ENCODE measurements at regions not wholly inside any gene's neighbourhood (a gene's known extent, or its start where the extent isn't known, plus 50 kb on each side); places are given as distances from the start of the nearest gene placed in this dataset.

GRCh38 chr2:78476619-78477229 lies 548.8 kb upstream of the REG3G start:
- H3K27me3 ChIP-seq (ENCODE audit: insufficient read depth, poor library complexity, severe bottlenecking), result no peaks in the 10 kb centered on the region
- DNase-seq (ENCODE audit: low read depth in 1 of 2, low spot score in 1 of 2), result no peak
- H3K4me3 ChIP-seq (replicated peaks; ENCODE audit: insufficient read depth, low read length), result no peak overlapping the region
- H3K27ac ChIP-seq (replicated peaks), result no peak overlapping the region
- TF ChIP-seq, protein P1, sequence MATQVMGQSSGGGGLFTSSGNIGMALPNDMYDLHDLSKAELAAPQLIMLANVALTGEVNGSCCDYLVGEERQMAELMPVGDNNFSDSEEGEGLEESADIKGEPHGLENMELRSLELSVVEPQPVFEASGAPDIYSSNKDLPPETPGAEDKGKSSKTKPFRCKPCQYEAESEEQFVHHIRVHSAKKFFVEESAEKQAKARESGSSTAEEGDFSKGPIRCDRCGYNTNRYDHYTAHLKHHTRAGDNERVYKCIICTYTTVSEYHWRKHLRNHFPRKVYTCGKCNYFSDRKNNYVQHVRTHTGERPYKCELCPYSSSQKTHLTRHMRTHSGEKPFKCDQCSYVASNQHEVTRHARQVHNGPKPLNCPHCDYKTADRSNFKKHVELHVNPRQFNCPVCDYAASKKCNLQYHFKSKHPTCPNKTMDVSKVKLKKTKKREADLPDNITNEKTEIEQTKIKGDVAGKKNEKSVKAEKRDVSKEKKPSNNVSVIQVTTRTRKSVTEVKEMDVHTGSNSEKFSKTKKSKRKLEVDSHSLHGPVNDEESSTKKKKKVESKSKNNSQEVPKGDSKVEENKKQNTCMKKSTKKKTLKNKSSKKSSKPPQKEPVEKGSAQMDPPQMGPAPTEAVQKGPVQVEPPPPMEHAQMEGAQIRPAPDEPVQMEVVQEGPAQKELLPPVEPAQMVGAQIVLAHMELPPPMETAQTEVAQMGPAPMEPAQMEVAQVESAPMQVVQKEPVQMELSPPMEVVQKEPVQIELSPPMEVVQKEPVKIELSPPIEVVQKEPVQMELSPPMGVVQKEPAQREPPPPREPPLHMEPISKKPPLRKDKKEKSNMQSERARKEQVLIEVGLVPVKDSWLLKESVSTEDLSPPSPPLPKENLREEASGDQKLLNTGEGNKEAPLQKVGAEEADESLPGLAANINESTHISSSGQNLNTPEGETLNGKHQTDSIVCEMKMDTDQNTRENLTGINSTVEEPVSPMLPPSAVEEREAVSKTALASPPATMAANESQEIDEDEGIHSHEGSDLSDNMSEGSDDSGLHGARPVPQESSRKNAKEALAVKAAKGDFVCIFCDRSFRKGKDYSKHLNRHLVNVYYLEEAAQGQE (IDR thresholded peaks at IDR 0.05; ENCODE audit: insufficient replicate concordance, low read depth), result no peak

DNA sequence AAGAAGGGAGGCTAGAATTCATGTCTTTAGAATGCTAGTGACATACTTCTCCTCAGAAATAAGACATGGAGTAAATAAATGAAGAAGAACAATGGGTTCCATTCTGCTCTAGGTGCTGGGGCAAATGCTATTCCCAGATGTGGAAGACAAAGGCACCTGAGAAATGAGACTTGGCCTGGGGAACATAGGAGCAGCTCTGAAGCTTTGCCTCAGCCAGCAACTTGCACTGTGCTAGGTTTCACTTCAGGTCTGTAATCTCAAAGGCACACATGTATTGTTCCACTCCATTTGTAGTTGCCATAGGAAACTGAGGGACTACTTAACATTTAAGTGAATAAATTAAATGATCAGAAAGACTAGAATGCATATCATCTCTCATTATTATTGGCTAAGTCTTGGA lies 538.9 kb upstream of the REG3G start:
- DNase-seq (ENCODE audit: low read depth in 1 of 2, low spot score in 1 of 2), result no peak
- Histone ChIP-seq H3K4me3 (replicated peaks; ENCODE audit: insufficient read depth, low read length) (no peak overlapping the region), H3K27ac (replicated peaks) (no peak overlapping the region), H3K27me3 (ENCODE audit: insufficient read depth, poor library complexity, severe bottlenecking) (no peaks in the 10 kb centered on the region)
- TF ChIP-seq POLR2AphosphoS5 (IDR thresholded peaks at IDR 0.05; ENCODE audit: low read depth) (no peak), GABPA (IDR thresholded peaks at IDR 0.05; ENCODE audit: low read depth) (no peak), CTCF (IDR thresholded peaks at IDR 0.05; ENCODE audit: insufficient read depth, low read length) (no peak), SPI1 (IDR thresholded peaks at IDR 0.05; ENCODE audit: borderline replicate concordance, low read depth) (no peak)
- TF ChIP-seq, protein P1 (IDR thresholded peaks at IDR 0.05; ENCODE audit: insufficient replicate concordance, low read depth), result no peak

DNA sequence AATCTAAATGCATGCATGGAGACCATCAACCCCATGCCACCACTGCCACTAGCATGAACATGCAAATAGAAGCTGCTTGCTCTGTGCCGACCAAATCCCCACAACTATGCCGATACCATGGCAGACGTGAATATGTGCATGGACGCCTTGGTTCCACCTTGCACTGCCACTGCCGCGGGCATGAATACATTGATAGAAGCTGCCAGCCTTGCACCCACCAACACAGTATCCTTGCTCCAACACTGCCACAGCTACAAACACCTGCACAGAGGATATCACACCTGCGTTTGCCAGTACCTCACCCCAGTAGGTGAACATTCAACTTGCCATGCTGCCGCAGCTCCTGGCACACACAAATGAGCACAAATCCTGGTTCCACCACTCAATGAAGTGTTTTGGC lies 527.4 kb upstream of the REG3G start:
- DNase-seq (ENCODE audit: low read depth in 1 of 2, low spot score in 1 of 2), result no peak
- TF ChIP-seq, protein P1 (IDR thresholded peaks at IDR 0.05; ENCODE audit: insufficient replicate concordance, low read depth), result no peak
- TF ChIP-seq CTCF (IDR thresholded peaks at IDR 0.05; ENCODE audit: insufficient read depth, low read length), result no peak
- no peak for TF ChIP-seq SPI1 (IDR thresholded peaks at IDR 0.05; ENCODE audit: borderline replicate concordance, low read depth)
- TF ChIP-seq GABPA (IDR thresholded peaks at IDR 0.05; ENCODE audit: low read depth), result no peak
- TF ChIP-seq POLR2AphosphoS5 (IDR thresholded peaks at IDR 0.05; ENCODE audit: low read depth), result no peak
- Histone ChIP-seq H3K4me3 (replicated peaks; ENCODE audit: insufficient read depth, low read length) (no peak overlapping the region), H3K27ac (replicated peaks) (no peak overlapping the region), H3K27me3 (ENCODE audit: insufficient read depth, poor library complexity, severe bottlenecking) (no peaks in the 10 kb centered on the region)
